ENCODE measurements at regions not wholly inside any gene's neighbourhood (a gene's known extent, or its start where the extent isn't known, plus 50 kb on each side); places are given as distances from the start of the nearest gene placed in this dataset.
"Not testable (repeated sequence)": the region's sequence is repeated elsewhere in the genome, so short reads cannot be mapped to it uniquely, and the experiment has no call there.

- DNase-seq = no peak
Measured at GRCh38 chr10:28996345-28996744, 292.5 kb upstream of the LYZL1 start.

GRCh38 chr10:28996947-28997551 lies 291.8 kb upstream of the LYZL1 start:
- DNase-seq = no peak

- no peak for DNase-seq
Measured at GRCh38 chr10:28997734-28998133, 291.1 kb upstream of the LYZL1 start.

GRCh38 chr10:29001801-29002200 lies 287.1 kb upstream of the LYZL1 start:
- DNase-seq = no peak

- not testable (repeated sequence) for DNase-seq
Measured at GRCh38 chr10:29003014-29003413, 285.9 kb upstream of the LYZL1 start.

- no peak for DNase-seq
Measured at GRCh38 chr10:29005988-29006387, 282.9 kb upstream of the LYZL1 start.

- no peak for DNase-seq
Measured at GRCh38 chr10:29007370-29007747, 281.5 kb upstream of the LYZL1 start.

- DNase-seq = no peak
Measured at GRCh38 chr10:29007748-29008610, 280.9 kb upstream of the LYZL1 start.

- no peak for DNase-seq
Measured at GRCh38 chr10:29009464-29009863, 279.4 kb upstream of the LYZL1 start.

- no peak for DNase-seq
Measured at GRCh38 chr10:29011516-29011915, 277.4 kb upstream of the LYZL1 start.

- DNase-seq = no peak
Measured at GRCh38 chr10:29012926-29013554, 275.8 kb upstream of the LYZL1 start.

- DNase-seq = no peak
Measured at GRCh38 chr10:29021591-29021990, 267.3 kb upstream of the LYZL1 start.

GRCh38 chr10:29022513-29022912 lies 266.4 kb upstream of the LYZL1 start:
- no peak for DNase-seq

GRCh38 chr10:29023678-29024077 lies 265.2 kb upstream of the LYZL1 start:
- DNase-seq = no peak

GRCh38 chr10:29026065-29026797 lies 262.6 kb upstream of the LYZL1 start:
- DNase-seq = no peak

GRCh38 chr10:29026802-29027580 lies 261.9 kb upstream of the LYZL1 start:
- no peak for DNase-seq

GRCh38 chr10:29028486-29028885 lies 260.4 kb upstream of the LYZL1 start:
- DNase-seq = no peak

GRCh38 chr10:29030900-29031299 lies 258.0 kb upstream of the LYZL1 start:
- DNase-seq = no peak

- no peak for DNase-seq
Measured at GRCh38 chr10:29032169-29032568, 256.7 kb upstream of the LYZL1 start.

GRCh38 chr10:29033311-29033940 lies 255.4 kb upstream of the LYZL1 start:
- no peak for DNase-seq

GRCh38 chr10:29034592-29034991 lies 254.3 kb upstream of the LYZL1 start:
- DNase-seq = no peak

- DNase-seq = no peak
Measured at GRCh38 chr10:29035721-29036120, 253.1 kb upstream of the LYZL1 start.

Data from stimulated activated naive CD4-positive, alpha-beta T cell treated with Interleukin-2 at 50 U/mL for 16 hours (primary cell).